ENCODE measurements at regions not wholly inside any gene's neighbourhood (a gene's known extent, or its start where the extent isn't known, plus 50 kb on each side); places are given as distances from the start of the nearest gene placed in this dataset.

GRCh38 chr3:107272885-107273284 lies 104.4 kb upstream of the CCDC54 start:
- no peak for DNase-seq
- Histone ChIP-seq H3K4me1 (ENCODE audit: control insufficient read depth in 5 of 5, insufficient read depth in 5 of 5, low read length in 5 of 5) (no peaks in the 10 kb centered on the region), H3K9ac (ENCODE audit: insufficient read depth in 1 of 2, low read length in 2 of 2) (no peak overlapping the region), H3K9me3 (ENCODE audit: control insufficient read depth in 4 of 4, insufficient read depth in 3 of 4, low read length in 3 of 4) (no peaks in the 10 kb centered on the region), H3K4me3 (no peak overlapping the region), H3K27me3 (ENCODE audit: control insufficient read depth in 3 of 3, insufficient read depth in 3 of 3, low read length in 2 of 3) (no peaks in the 10 kb centered on the region), H3K27ac (ENCODE audit: low read depth in 1 of 2, low read length in 1 of 2) (no peak overlapping the region), H3K36me3 (ENCODE audit: control insufficient read depth in 4 of 4, insufficient read depth in 4 of 4, low read length in 4 of 4) (no peaks in the 10 kb centered on the region)
- WGBS, 2 donors, result 86 to 87% methylated on average over 4 of the region's 4 CpGs
- TF ChIP-seq CTCF (IDR thresholded peaks at IDR 0.05; ENCODE audit: control extremely low read depth, extremely low read depth), result no peak
- ATAC-seq (ENCODE audit: insufficient read depth, low FRiP score), result no peak

- H3K4me1 ChIP-seq (ENCODE audit: control insufficient read depth in 5 of 5, insufficient read depth in 5 of 5, low read length in 5 of 5), result no peaks in the 10 kb centered on the region
- no peaks in the 10 kb centered on the region for H3K9me3 ChIP-seq (ENCODE audit: control insufficient read depth in 4 of 4, insufficient read depth in 3 of 4, low read length in 3 of 4)
- no peak overlapping the region for H3K27ac ChIP-seq (ENCODE audit: low read depth in 1 of 2, low read length in 1 of 2)
- H3K4me3 ChIP-seq, result no peak overlapping the region
- H3K36me3 ChIP-seq (ENCODE audit: control insufficient read depth in 4 of 4, insufficient read depth in 4 of 4, low read length in 4 of 4), result no peaks in the 10 kb centered on the region
- H3K9ac ChIP-seq (ENCODE audit: insufficient read depth in 1 of 2, low read length in 2 of 2), result no peak overlapping the region
- DNase-seq (no peak), ATAC-seq (ENCODE audit: insufficient read depth, low FRiP score) (no peak)
- WGBS, 2 donors, result 94 to 96% methylated on average over 2 of the region's 2 CpGs
- no peak for TF ChIP-seq CTCF (IDR thresholded peaks at IDR 0.05; ENCODE audit: control extremely low read depth, extremely low read depth)
- H3K27me3 ChIP-seq (ENCODE audit: control insufficient read depth in 3 of 3, insufficient read depth in 3 of 3, low read length in 2 of 3), result no peaks in the 10 kb centered on the region
Observed at GRCh38 chr3:107273771-107274170, 103.5 kb upstream of the CCDC54 start.

GRCh38 chr3:107275511-107275910 lies 101.7 kb upstream of the CCDC54 start:
- no peak overlapping the region for H3K4me3 ChIP-seq
- no peaks in the 10 kb centered on the region for H3K4me1 ChIP-seq (ENCODE audit: control insufficient read depth in 5 of 5, insufficient read depth in 5 of 5, low read length in 5 of 5)
- H3K36me3 ChIP-seq (ENCODE audit: control insufficient read depth in 4 of 4, insufficient read depth in 4 of 4, low read length in 4 of 4), result no peaks in the 10 kb centered on the region
- H3K9me3 ChIP-seq (ENCODE audit: control insufficient read depth in 4 of 4, insufficient read depth in 3 of 4, low read length in 3 of 4), result no peaks in the 10 kb centered on the region
- 77 to 87% methylated on average over 2 of the region's 2 CpGs for WGBS, 2 donors
- DNase-seq (no peak), ATAC-seq (ENCODE audit: insufficient read depth, low FRiP score) (no peak)
- no peak overlapping the region for H3K27ac ChIP-seq (ENCODE audit: low read depth in 1 of 2, low read length in 1 of 2)
- H3K9ac ChIP-seq (ENCODE audit: insufficient read depth in 1 of 2, low read length in 2 of 2), result no peak overlapping the region
- no peaks in the 10 kb centered on the region for H3K27me3 ChIP-seq (ENCODE audit: control insufficient read depth in 3 of 3, insufficient read depth in 3 of 3, low read length in 2 of 3)
- TF ChIP-seq CTCF (IDR thresholded peaks at IDR 0.05; ENCODE audit: control extremely low read depth, extremely low read depth), result no peak

- Histone ChIP-seq H3K4me1 (ENCODE audit: control insufficient read depth in 5 of 5, insufficient read depth in 5 of 5, low read length in 5 of 5) (peaks cover 0 to 10% (median 0%) of the 10 kb centered on the region in 5 donors), H3K9me3 (ENCODE audit: control insufficient read depth in 4 of 4, insufficient read depth in 3 of 4, low read length in 3 of 4) (no peaks in the 10 kb centered on the region), H3K27me3 (ENCODE audit: control insufficient read depth in 3 of 3, insufficient read depth in 3 of 3, low read length in 2 of 3) (no peaks in the 10 kb centered on the region), H3K9ac (ENCODE audit: insufficient read depth in 1 of 2, low read length in 2 of 2) (no peak overlapping the region), H3K36me3 (ENCODE audit: control insufficient read depth in 4 of 4, insufficient read depth in 4 of 4, low read length in 4 of 4) (no peaks in the 10 kb centered on the region), H3K4me3 (no peak overlapping the region), H3K27ac (ENCODE audit: low read depth in 1 of 2, low read length in 1 of 2) (no peak overlapping the region)
- 63 to 77% methylated on average over 3 of the region's 3 CpGs for WGBS, 2 donors
- DNase-seq, result no peak
- ATAC-seq (ENCODE audit: insufficient read depth, low FRiP score), result no peak
- no peak for TF ChIP-seq CTCF (IDR thresholded peaks at IDR 0.05; ENCODE audit: control extremely low read depth, extremely low read depth)
Observed at GRCh38 chr3:107283948-107284347, 93.3 kb upstream of the CCDC54 start.
